CD14-positive monocyte (primary cell): ENCODE measurements at regions not wholly inside any gene's neighbourhood (a gene's known extent, or its start where the extent isn't known, plus 50 kb on each side); places are given as distances from the start of the nearest gene placed in this dataset.

Experiments
- DNase-seq, 3 donors: peaks; one replicate each; pipeline ENCODE4 v3.0.0-alpha.2; 2011 to 2022
- H2AFZ ChIP-seq: 2 replicates; pipeline ENCODE4 v1.6.0; 2012; ENCODE audit warnings: mild to moderate bottlenecking, low read depth, low read length, inconsistent platforms; ENCODE audit not compliant: insufficient read depth, poor library complexity, severe bottlenecking
- H3K27ac ChIP-seq, 2 donors: 1 replicate in 1 of 2; 2 replicates in 1 of 2; pipeline ENCODE4 v1.5.1; 2012 to 2013; ENCODE audit warnings: low read length in 2 of 2, control low read depth in 1 of 2, inconsistent platforms in 1 of 2, low read depth in 1 of 2, mild to moderate bottlenecking in 1 of 2
- H3K27me3 ChIP-seq, 2 donors: one replicate each; pipeline versions ENCODE4 v1.6.0 to v1.6.1; 2011 to 2013; ENCODE audit warnings: low read length in 2 of 2; ENCODE audit not compliant: control insufficient read depth in 2 of 2, insufficient read depth in 2 of 2
- H3K36me3 ChIP-seq, 2 donors: replicated peaks in 1 of 2; 1 replicate in 1 of 2; 2 replicates in 1 of 2; pipeline versions ENCODE4 v1.5.1 to v1.6.1; 2012 to 2013; ENCODE audit warnings: low read length in 2 of 2, control low read depth in 1 of 2, inconsistent platforms in 1 of 2, mild to moderate bottlenecking in 1 of 2; ENCODE audit not compliant: insufficient read depth in 2 of 2, control insufficient read depth in 1 of 2
- H3K4me1 ChIP-seq, 2 donors: 1 replicate in 1 of 2; 2 replicates in 1 of 2; pipeline versions ENCODE4 v1.5.1 to v1.6.1; 2012 to 2013; ENCODE audit warnings: low read length in 2 of 2, control low read depth in 1 of 2, inconsistent platforms in 1 of 2, mild to moderate bottlenecking in 1 of 2, moderate library complexity in 1 of 2; ENCODE audit not compliant: insufficient read depth in 2 of 2, control insufficient read depth in 1 of 2
- H3K4me2 ChIP-seq: replicated peaks from 2 replicates; pipeline ENCODE3; 2012; ENCODE audit warnings: low read length, moderate library complexity, mild to moderate bottlenecking; ENCODE audit not compliant: poor library complexity, severe bottlenecking; ENCODE audit errors: extremely low read depth
- H3K4me3 ChIP-seq, 3 experiments: fragments of 200-600 bp in 1 of 3; sonication (generic) in 1 of 3; replicated peaks in 1 of 3; 1 replicate in 2 of 3; 2 replicates in 1 of 3; pipeline ENCODE4 v1.5.1; 2011 to 2013; ENCODE audit warnings: low read length in 3 of 3, mild to moderate bottlenecking in 3 of 3, control low read depth in 2 of 3, low read depth in 2 of 3, inconsistent platforms in 1 of 3, moderate library complexity in 1 of 3
- H3K79me2 ChIP-seq: 2 replicates; pipeline ENCODE4 v1.6.0; 2012; ENCODE audit warnings: mild to moderate bottlenecking, control low read depth, inconsistent platforms, low read length, moderate library complexity; ENCODE audit not compliant: insufficient read depth
- H3K9ac ChIP-seq: 2 replicates; pipeline ENCODE4 v1.6.0; 2017; ENCODE audit warnings: low read length, mild to moderate bottlenecking; ENCODE audit not compliant: insufficient read depth, poor library complexity, severe bottlenecking
- H3K9me3 ChIP-seq, 2 donors: replicated peaks in 1 of 2; 1 replicate in 1 of 2; 2 replicates in 1 of 2; pipeline versions ENCODE4 v1.5.1 to v1.6.1; 2012 to 2013; ENCODE audit warnings: low read length in 2 of 2, control low read depth in 1 of 2; ENCODE audit not compliant: control insufficient read depth in 1 of 2, insufficient read depth in 1 of 2
- H4K20me1 ChIP-seq: 2 replicates; pipeline ENCODE4 v1.6.0; 2012; ENCODE audit warnings: mild to moderate bottlenecking, low read length, control low read depth, moderate library complexity; ENCODE audit not compliant: insufficient read depth
- H3K27ac Mint-ChIP-seq, 7 donors: one replicate each; pipeline ENCODE4 v1.8.0; 2020; ENCODE audit warnings: mild to moderate bottlenecking in 7 of 7, mixed read lengths in 7 of 7, moderate library complexity in 6 of 7, inconsistent platforms in 2 of 7
- H3K27me3 Mint-ChIP-seq, 3 donors: one replicate each; pipeline ENCODE4 v1.8.0; 2021 to 2022; ENCODE audit warnings: low read depth in 3 of 3, mild to moderate bottlenecking in 3 of 3, mixed read lengths in 3 of 3, moderate library complexity in 3 of 3, inconsistent platforms in 1 of 3
- H3K36me3 Mint-ChIP-seq, 2 donors: one replicate each; pipeline ENCODE4 v1.8.0; 2020; ENCODE audit warnings: mixed read lengths in 2 of 2, inconsistent platforms in 1 of 2, mild to moderate bottlenecking in 1 of 2
- H3K4me1 Mint-ChIP-seq: one replicate; pipeline ENCODE4 v1.8.0; 2020; ENCODE audit warnings: mild to moderate bottlenecking, mixed read lengths
- H3K4me3 Mint-ChIP-seq, 2 donors: one replicate each; pipeline ENCODE4 v1.8.0; 2020; ENCODE audit warnings: mild to moderate bottlenecking in 2 of 2, mixed read lengths in 2 of 2, moderate library complexity in 1 of 2
- H3K9me3 Mint-ChIP-seq, 7 donors: one replicate each; pipeline ENCODE4 v1.8.0; 2020 to 2022; ENCODE audit warnings: mixed read lengths in 7 of 7, mild to moderate bottlenecking in 6 of 7, moderate library complexity in 6 of 7, inconsistent platforms in 2 of 7
- WGBS: methylation state at CpG from one replicate; pipeline ENCODE4 v1.1.5; 2013; ENCODE audit warnings: missing lambda C conversion rate; ENCODE audit not compliant: insufficient coverage; 5-methylcytosine and 5-hydroxymethylcytosine counted together
- intact Hi-C, 2 donors: fragments of 100-400 bp; cut with micrococcal nuclease; formaldehyde crosslinking; loops; one replicate each; pipeline versions ENCODE4 v1.15.0 to v1.15.1; 2023
- TF ChIP-seq, protein P1 (sequence below): fragments of 200-600 bp; IDR thresholded peaks from one replicate; pipeline ENCODE4 v1.8.0; 2022; ENCODE audit warnings: antibody characterized with exemption, mild to moderate bottlenecking

DNA sequence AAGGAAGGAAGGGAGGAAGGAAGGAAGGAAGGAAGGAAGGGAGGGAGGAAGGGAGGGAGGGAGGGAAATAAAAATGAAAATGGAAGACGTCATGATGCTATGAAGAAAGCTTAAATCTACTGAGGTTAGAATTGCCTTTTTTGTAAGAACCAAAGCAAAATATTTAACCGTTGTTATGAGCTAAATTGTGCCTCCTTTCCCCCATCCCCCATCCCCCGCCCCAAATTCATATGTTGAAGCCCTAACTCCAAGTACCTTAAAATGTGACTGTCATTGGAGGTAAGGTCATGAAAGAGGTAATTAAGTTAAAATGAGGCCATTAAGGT lies 80.1 kb upstream of the CXADR start:
- TF ChIP-seq, protein P1, sequence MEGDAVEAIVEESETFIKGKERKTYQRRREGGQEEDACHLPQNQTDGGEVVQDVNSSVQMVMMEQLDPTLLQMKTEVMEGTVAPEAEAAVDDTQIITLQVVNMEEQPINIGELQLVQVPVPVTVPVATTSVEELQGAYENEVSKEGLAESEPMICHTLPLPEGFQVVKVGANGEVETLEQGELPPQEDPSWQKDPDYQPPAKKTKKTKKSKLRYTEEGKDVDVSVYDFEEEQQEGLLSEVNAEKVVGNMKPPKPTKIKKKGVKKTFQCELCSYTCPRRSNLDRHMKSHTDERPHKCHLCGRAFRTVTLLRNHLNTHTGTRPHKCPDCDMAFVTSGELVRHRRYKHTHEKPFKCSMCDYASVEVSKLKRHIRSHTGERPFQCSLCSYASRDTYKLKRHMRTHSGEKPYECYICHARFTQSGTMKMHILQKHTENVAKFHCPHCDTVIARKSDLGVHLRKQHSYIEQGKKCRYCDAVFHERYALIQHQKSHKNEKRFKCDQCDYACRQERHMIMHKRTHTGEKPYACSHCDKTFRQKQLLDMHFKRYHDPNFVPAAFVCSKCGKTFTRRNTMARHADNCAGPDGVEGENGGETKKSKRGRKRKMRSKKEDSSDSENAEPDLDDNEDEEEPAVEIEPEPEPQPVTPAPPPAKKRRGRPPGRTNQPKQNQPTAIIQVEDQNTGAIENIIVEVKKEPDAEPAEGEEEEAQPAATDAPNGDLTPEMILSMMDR = no peak
- Histone ChIP-seq H3K9me3 (no peaks in the 10 kb centered on the region), H3K27me3 (no peaks in the 10 kb centered on the region), H3K27ac (no peak overlapping the region), H3K4me2 (no peak overlapping the region), H3K4me3 (no peak overlapping the region), H3K36me3 (no peaks in the 10 kb centered on the region), H3K9ac (no peak overlapping the region), H3K79me2 (no peaks in the 10 kb centered on the region), H2AFZ (no peak overlapping the region), H4K20me1 (no peaks in the 10 kb centered on the region), H3K4me1 (no peaks in the 10 kb centered on the region)
- no peak overlapping the region for H3K27ac Mint-ChIP-seq
- peaks cover 0 to 1% (median 1%) of the 10 kb centered on the region in 3 donors for H3K27me3 Mint-ChIP-seq
- no peak overlapping the region for H3K4me3 Mint-ChIP-seq
- no peak for DNase-seq
- no peaks in the 10 kb centered on the region for H3K4me1 Mint-ChIP-seq
- H3K36me3 Mint-ChIP-seq = no peaks in the 10 kb centered on the region
- WGBS = no CpG with 5 or more reads among the region's 3 CpGs
- intact Hi-C loops = no loop called here
- peaks cover 0 to 2% (median 0%) of the 10 kb centered on the region in 7 donors for H3K9me3 Mint-ChIP-seq

DNA sequence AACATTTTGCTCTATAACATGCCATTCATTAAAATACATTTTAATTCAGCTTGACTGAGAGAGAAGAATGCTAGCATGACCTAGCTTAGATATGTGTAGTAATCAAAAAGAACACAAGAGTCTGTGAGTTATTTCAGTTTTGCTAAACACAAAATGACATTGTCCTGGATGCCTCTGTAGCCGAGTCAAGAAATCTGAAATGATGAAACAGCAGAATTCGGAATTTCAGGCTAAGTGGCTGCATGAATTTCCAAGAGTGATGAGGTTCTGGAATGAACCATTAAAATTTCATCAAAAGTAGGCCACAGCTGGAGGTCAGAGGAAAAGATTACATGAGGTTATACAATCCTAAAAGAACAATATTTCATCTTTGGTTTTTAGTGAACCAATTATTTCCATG lies 79.1 kb upstream of the CXADR start:
- intact Hi-C loops = no loop called here
- H3K9me3 Mint-ChIP-seq = peaks cover 0 to 3% (median 0%) of the 10 kb centered on the region in 7 donors
- H3K27me3 Mint-ChIP-seq = peaks cover 0 to 1% (median 1%) of the 10 kb centered on the region in 3 donors
- H4K20me1 ChIP-seq = no peaks in the 10 kb centered on the region
- no peaks in the 10 kb centered on the region for H3K36me3 Mint-ChIP-seq
- H3K36me3 ChIP-seq = no peaks in the 10 kb centered on the region
- H3K4me3 ChIP-seq = no peak overlapping the region
- no peak for DNase-seq
- no peaks in the 10 kb centered on the region for H3K4me1 ChIP-seq
- H3K9ac ChIP-seq = no peak overlapping the region
- no peak overlapping the region for H3K4me3 Mint-ChIP-seq
- H3K4me1 Mint-ChIP-seq = no peaks in the 10 kb centered on the region
- no peaks in the 10 kb centered on the region for H3K79me2 ChIP-seq
- no peaks in the 10 kb centered on the region for H3K27me3 ChIP-seq
- H3K27ac Mint-ChIP-seq = no peak overlapping the region
- no peaks in the 10 kb centered on the region for H3K9me3 ChIP-seq
- no peak overlapping the region for H2AFZ ChIP-seq
- H3K27ac ChIP-seq = no peak overlapping the region
- TF ChIP-seq, protein P1 = no peak
- 86% methylated on average over 1 of the region's 2 CpGs for WGBS
- no peak overlapping the region for H3K4me2 ChIP-seq
